Body of pancreas (tissue), 4 donors: ENCODE measurements at regions not wholly inside any gene's neighbourhood (a gene's known extent, or its start where the extent isn't known, plus 50 kb on each side); places are given as distances from the start of the nearest gene placed in this dataset.

Experiments
- ATAC-seq: fragments of 150-250 bp; one replicate; pipeline ENCODE4 v1.9.1; 2016
- DNase-seq, 4 donors: peaks; one replicate each; pipeline ENCODE4 v3.0.0-alpha.2; 2019
- H3K27ac ChIP-seq, 4 donors: fragments of 200-600 bp; sonication (generic); 1 replicate in 3 of 4; 2 replicates in 1 of 4; pipeline versions ENCODE4 v1.5.1 to v1.6.1; 2016 to 2019; ENCODE audit warnings: mild to moderate bottlenecking in 1 of 4, mixed read lengths in 1 of 4, moderate library complexity in 1 of 4
- H3K27me3 ChIP-seq, 2 donors: fragments of 200-600 bp; sonication (generic); one replicate each; pipeline ENCODE4 v1.6.0; 2016; ENCODE audit warnings: mild to moderate bottlenecking in 1 of 2
- H3K36me3 ChIP-seq, 2 donors: fragments of 200-600 bp; sonication (generic); replicated peaks in 1 of 2; 2 replicates each; pipeline ENCODE4 v1.5.1; 2016; ENCODE audit warnings: low read depth in 2 of 2; ENCODE audit not compliant: insufficient read depth in 1 of 2
- H3K4me1 ChIP-seq: fragments of 200-600 bp; sonication (generic); one replicate; pipeline ENCODE4 v1.6.0; 2016
- H3K4me3 ChIP-seq, 2 donors: fragments of 200-600 bp; sonication (generic); 1 replicate in 1 of 2; 2 replicates in 1 of 2; pipeline ENCODE4 v1.5.1; 2016 to 2019
- H3K9me3 ChIP-seq, 3 donors: fragments of 200-600 bp; sonication (generic); 1 replicate in 2 of 3; 2 replicates in 1 of 3; pipeline ENCODE4 v1.5.1; 2016
- CTCF ChIP-seq, 7 experiments: fragments of 450-650 bp in 4 of 7; fragments of 200-600 bp in 3 of 7; sonication (generic) in 3 of 7; IDR thresholded peaks; one replicate each; pipeline ENCODE4 v1.5.1; 2016 to 2019; ENCODE audit warnings: antibody characterized with exemption in 7 of 7
- POLR2A ChIP-seq, 3 donors: fragments of 450-650 bp; IDR thresholded peaks; one replicate each; pipeline ENCODE4 v1.6.1; 2016; ENCODE audit warnings: antibody characterized with exemption in 3 of 3, mild to moderate bottlenecking in 2 of 3
- WGBS, 2 donors: methylation state at CpG; one replicate each; pipeline ENCODE4 v1.1.5; 2017; 5-methylcytosine and 5-hydroxymethylcytosine counted together
- intact Hi-C: fragments of 100-400 bp; cut with DNase I; formaldehyde crosslinking; loops from one replicate; pipeline ENCODE4 v1.15.1; 2023

GRCh38 chr4:125091101-125091500 lies 223.7 kb upstream of the FAT4 start:
- TF ChIP-seq POLR2A (IDR thresholded peaks at IDR 0.05): no peak
- TF ChIP-seq CTCF (IDR thresholded peaks at IDR 0.05): no peak
- DNase-seq (no peak), ATAC-seq (no peak)
- Histone ChIP-seq H3K36me3 (no peaks in the 10 kb centered on the region), H3K27ac (no peak overlapping the region), H3K27me3 (no peaks in the 10 kb centered on the region), H3K9me3 (no peaks in the 10 kb centered on the region), H3K4me3 (no peak overlapping the region), H3K4me1 (peaks cover under 1% of the 10 kb centered on the region)
- intact Hi-C loops: no loop called here
- 85 to 96% methylated on average over 1 of the region's 1 CpG for WGBS, 2 donors

- intact Hi-C loops: no loop called here
- Histone ChIP-seq H3K9me3 (no peaks in the 10 kb centered on the region), H3K36me3 (no peaks in the 10 kb centered on the region), H3K4me1 (no peaks in the 10 kb centered on the region), H3K4me3 (no peak overlapping the region), H3K27ac (no peak overlapping the region), H3K27me3 (no peaks in the 10 kb centered on the region)
- TF ChIP-seq POLR2A (IDR thresholded peaks at IDR 0.05): no peak
- TF ChIP-seq CTCF (IDR thresholded peaks at IDR 0.05): no peak
- WGBS, 2 donors: 54 to 73% methylated on average over 1 of the region's 1 CpG
- DNase-seq (no peak), ATAC-seq (no peak)
These were observed 230.1 kb upstream of the FAT4 start for GRCh38 chr4:125084608-125085007.

GRCh38 chr4:125082729-125083417 lies 231.9 kb upstream of the FAT4 start:
- WGBS, 2 donors: 85 to 90% methylated on average over 4 of the region's 4 CpGs

GRCh38 chr4:125072269-125072668 lies 242.5 kb upstream of the FAT4 start:
- intact Hi-C loops: no loop called here
- DNase-seq (no peak), ATAC-seq (no peak)
- Histone ChIP-seq H3K36me3 (no peaks in the 10 kb centered on the region), H3K9me3 (no peaks in the 10 kb centered on the region), H3K4me3 (no peak overlapping the region), H3K27me3 (no peaks in the 10 kb centered on the region), H3K27ac (no peak overlapping the region), H3K4me1 (no peaks in the 10 kb centered on the region)
- no peak for TF ChIP-seq POLR2A (IDR thresholded peaks at IDR 0.05)
- no peak for TF ChIP-seq CTCF (IDR thresholded peaks at IDR 0.05)

More at GRCh38 chr4:125082729-125083417, 231.9 kb upstream of the FAT4 start:
- intact Hi-C loops: no loop called here
- TF ChIP-seq CTCF (IDR thresholded peaks at IDR 0.05): no peak
- no peak for TF ChIP-seq POLR2A (IDR thresholded peaks at IDR 0.05)
- Histone ChIP-seq H3K36me3 (no peaks in the 10 kb centered on the region), H3K27me3 (no peaks in the 10 kb centered on the region), H3K4me1 (no peaks in the 10 kb centered on the region), H3K27ac (no peak overlapping the region), H3K4me3 (no peak overlapping the region), H3K9me3 (no peaks in the 10 kb centered on the region)
- DNase-seq: no peak
- ATAC-seq: no peak

GRCh38 chr4:125070861-125071260 lies 243.9 kb upstream of the FAT4 start:
- ATAC-seq: no peak
- Histone ChIP-seq H3K4me3 (no peak overlapping the region), H3K9me3 (no peaks in the 10 kb centered on the region), H3K4me1 (no peaks in the 10 kb centered on the region), H3K27me3 (no peaks in the 10 kb centered on the region), H3K27ac (no peak overlapping the region), H3K36me3 (no peaks in the 10 kb centered on the region)
- TF ChIP-seq CTCF (IDR thresholded peaks at IDR 0.05): no peak
- no peak for TF ChIP-seq POLR2A (IDR thresholded peaks at IDR 0.05)
- intact Hi-C loops: no loop called here
- peak in 2 of 4 donors; percentile 10 to 20 for DNase-seq
